EH (cell line): ENCODE measurements at regions not wholly inside any gene's neighbourhood (a gene's known extent, or its start where the extent isn't known, plus 50 kb on each side); places are given as distances from the start of the nearest gene placed in this dataset.

Experiments
- DNase-seq: peaks from one replicate; pipeline ENCODE4 v3.0.0-alpha.2; 2015; ENCODE audit warnings: low read depth

- no peak for DNase-seq
Measured at GRCh38 chr11:131300439-131300717, 70.0 kb upstream of the NTM start.

- DNase-seq: no peak
Measured at GRCh38 chr11:131301306-131301705, 69.1 kb upstream of the NTM start.

- DNase-seq: no peak
Measured at GRCh38 chr11:131302836-131303235, 67.6 kb upstream of the NTM start.

GRCh38 chr11:131303611-131304119, 66.8 kb upstream of the NTM start:
- DNase-seq: no peak

GRCh38 chr11:131305005-131305404, 65.4 kb upstream of the NTM start:
- DNase-seq: no peak

- no peak for DNase-seq
Measured at GRCh38 chr11:131307506-131307905, 62.9 kb upstream of the NTM start.

- DNase-seq: no peak
Measured at GRCh38 chr11:131309776-131310175, 60.6 kb upstream of the NTM start.

- no peak for DNase-seq
Measured at GRCh38 chr11:131311776-131312514, 58.5 kb upstream of the NTM start.
